ENCODE measurements at regions not wholly inside any gene's neighbourhood (a gene's known extent, or its start where the extent isn't known, plus 50 kb on each side); places are given as distances from the start of the nearest gene placed in this dataset.
"Not testable (repeated sequence)": the region's sequence is repeated elsewhere in the genome, so short reads cannot be mapped to it uniquely, and the experiment has no call there.

- intact Hi-C loops (cut with DNase I); H3K27me3 ChIP-seq; H3K4me1 ChIP-seq; H3K4me3 ChIP-seq; DNase-seq; H3K36me3 ChIP-seq; H3K27ac ChIP-seq; H3K9me3 ChIP-seq: not testable (repeated sequence)
- 91 to 92% methylated on average over 14 to 19 of the region's 19 CpGs for WGBS, 2 donors
Observed at GRCh38 chr2:66632882-66633281, 198.0 kb downstream of the MEIS1 start.

GRCh38 chr2:66633631-66634030 lies 198.7 kb downstream of the MEIS1 start:
- Histone ChIP-seq H3K4me3 (no peak overlapping the region), H3K36me3 (no peaks in the 10 kb centered on the region), H3K9me3 (no peaks in the 10 kb centered on the region), H3K27ac (no peak overlapping the region), H3K4me1 (no peaks in the 10 kb centered on the region), H3K27me3 (no peaks in the 10 kb centered on the region)
- intact Hi-C loops (cut with DNase I), result no loop called here
- WGBS, 2 donors, result 53 to 64% methylated on average over 3 of the region's 3 CpGs
- no peak for DNase-seq
- TF ChIP-seq POLR2A (IDR thresholded peaks at IDR 0.05), result no peak
- no peak for TF ChIP-seq CTCF (IDR thresholded peaks at IDR 0.05)

- Histone ChIP-seq H3K27me3 (no peaks in the 10 kb centered on the region), H3K9me3 (no peaks in the 10 kb centered on the region), H3K4me1 (no peaks in the 10 kb centered on the region), H3K36me3 (no peaks in the 10 kb centered on the region), H3K27ac (no peak overlapping the region), H3K4me3 (no peak overlapping the region)
- TF ChIP-seq POLR2A (IDR thresholded peaks at IDR 0.05), result no peak
- TF ChIP-seq CTCF (IDR thresholded peaks at IDR 0.05), result no peak
- DNase-seq, result no peak
- intact Hi-C loops (cut with DNase I), result no loop called here
Observed at GRCh38 chr2:66634784-66635183, 199.9 kb downstream of the MEIS1 start.

- Histone ChIP-seq H3K36me3 (no peaks in the 10 kb centered on the region), H3K9me3 (no peaks in the 10 kb centered on the region), H3K27me3 (no peaks in the 10 kb centered on the region), H3K4me1 (no peaks in the 10 kb centered on the region), H3K4me3 (no peak overlapping the region), H3K27ac (no peak overlapping the region)
- TF ChIP-seq POLR2A (IDR thresholded peaks at IDR 0.05) (no peak), CTCF (IDR thresholded peaks at IDR 0.05) (no peak)
- intact Hi-C loops (cut with DNase I), result no loop called here
- WGBS, 2 donors, result 93% methylated on average over 6 of the region's 6 CpGs
- DNase-seq, result no peak
Observed at GRCh38 chr2:66641685-66642084, 206.8 kb downstream of the MEIS1 start.

- H3K9me3 ChIP-seq; H3K27me3 ChIP-seq; DNase-seq; H3K4me1 ChIP-seq; H3K36me3 ChIP-seq; H3K27ac ChIP-seq; intact Hi-C loops (cut with DNase I); H3K4me3 ChIP-seq: not testable (repeated sequence)
- WGBS, 2 donors, result 47% methylated on average over 8 of the region's 12 CpGs; no CpG with 5 or more reads in 1 of the 2 donors
Observed at GRCh38 chr2:66648081-66648480, 213.2 kb downstream of the MEIS1 start.

- Histone ChIP-seq H3K4me3 (no peak overlapping the region), H3K9me3 (no peaks in the 10 kb centered on the region), H3K27ac (no peak overlapping the region), H3K4me1 (no peaks in the 10 kb centered on the region), H3K27me3 (no peaks in the 10 kb centered on the region), H3K36me3 (no peaks in the 10 kb centered on the region)
- DNase-seq, result no peak
- WGBS, 2 donors, result 76 to 77% methylated on average over 4 of the region's 4 CpGs
- TF ChIP-seq CTCF (IDR thresholded peaks at IDR 0.05) (no peak), POLR2A (IDR thresholded peaks at IDR 0.05) (no peak)
- intact Hi-C loops (cut with DNase I), result no loop called here
Observed at GRCh38 chr2:66649006-66649405, 214.1 kb downstream of the MEIS1 start.

All from esophagus squamous epithelium (tissue), 5 donors.